ENCODE measurements at regions not wholly inside any gene's neighbourhood (a gene's known extent, or its start where the extent isn't known, plus 50 kb on each side); places are given as distances from the start of the nearest gene placed in this dataset.

GRCh38 chr13:61765940-61766666 is 350.5 kb upstream of the PCDH20 start:
- no peaks in the 10 kb centered on the region for H4K20me1 ChIP-seq (ENCODE audit: insufficient read depth, low read length)

GRCh38 chr13:61765181-61765742 is 349.6 kb upstream of the PCDH20 start:
- H3K4me2 ChIP-seq (ENCODE audit: low read depth, low read length), result no peak overlapping the region
- no peaks in the 10 kb centered on the region for H4K20me1 ChIP-seq (ENCODE audit: insufficient read depth, low read length)
- no peaks in the 10 kb centered on the region for H3K9me2 ChIP-seq (replicated peaks; ENCODE audit: insufficient read depth, low read length)
- DNase-seq, result no peak
- H3K36me3 ChIP-seq (replicated peaks; ENCODE audit: insufficient read depth, low read length), result no peaks in the 10 kb centered on the region
- no peaks in the 10 kb centered on the region for H3K4me1 ChIP-seq (ENCODE audit: low read length)
- no peak overlapping the region for H3K4me3 ChIP-seq (ENCODE audit: low read length)
- TF ChIP-seq EZH2 (optimal IDR thresholded peaks at IDR 0.05; ENCODE audit: low read depth, low read length), result no peak
- no peak for TF ChIP-seq EZH2phosphoT487 (IDR thresholded peaks at IDR 0.05; ENCODE audit: low read length)
- TF ChIP-seq CTCF (IDR thresholded peaks at IDR 0.05; ENCODE audit: low read length), result no peak
- no peaks in the 10 kb centered on the region for H3K9me3 ChIP-seq (replicated peaks; ENCODE audit: insufficient read depth, low read length)
- no peaks in the 10 kb centered on the region for H3F3A ChIP-seq (ENCODE audit: insufficient read depth, low read length)
- no peak overlapping the region for H3K27ac ChIP-seq (ENCODE audit: low read length)
- no peaks in the 10 kb centered on the region for H3K79me2 ChIP-seq (ENCODE audit: low read length)
- H3K9ac ChIP-seq (ENCODE audit: low read length), result no peak overlapping the region
- no peaks in the 10 kb centered on the region for H3K27me3 ChIP-seq (replicated peaks; ENCODE audit: insufficient read depth, low read length)
- no peak overlapping the region for H2AFZ ChIP-seq (ENCODE audit: low read length)

More at GRCh38 chr13:61765940-61766666, 350.5 kb upstream of the PCDH20 start:
- Histone ChIP-seq H3F3A (ENCODE audit: insufficient read depth, low read length) (no peaks in the 10 kb centered on the region), H3K27ac (ENCODE audit: low read length) (no peak overlapping the region), H3K9me3 (replicated peaks; ENCODE audit: insufficient read depth, low read length) (no peaks in the 10 kb centered on the region), H3K9me2 (replicated peaks; ENCODE audit: insufficient read depth, low read length) (no peaks in the 10 kb centered on the region), H3K4me3 (ENCODE audit: low read length) (no peak overlapping the region), H2AFZ (ENCODE audit: low read length) (no peak overlapping the region), H3K27me3 (replicated peaks; ENCODE audit: insufficient read depth, low read length) (no peaks in the 10 kb centered on the region), H3K4me2 (ENCODE audit: low read depth, low read length) (no peak overlapping the region), H3K4me1 (ENCODE audit: low read length) (no peaks in the 10 kb centered on the region), H3K9ac (ENCODE audit: low read length) (no peak overlapping the region), H3K79me2 (ENCODE audit: low read length) (no peaks in the 10 kb centered on the region), H3K36me3 (replicated peaks; ENCODE audit: insufficient read depth, low read length) (no peaks in the 10 kb centered on the region)
- TF ChIP-seq EZH2phosphoT487 (IDR thresholded peaks at IDR 0.05; ENCODE audit: low read length) (no peak), EZH2 (optimal IDR thresholded peaks at IDR 0.05; ENCODE audit: low read depth, low read length) (no peak), CTCF (IDR thresholded peaks at IDR 0.05; ENCODE audit: low read length) (no peak)
- DNase-seq, result no peak

DNA sequence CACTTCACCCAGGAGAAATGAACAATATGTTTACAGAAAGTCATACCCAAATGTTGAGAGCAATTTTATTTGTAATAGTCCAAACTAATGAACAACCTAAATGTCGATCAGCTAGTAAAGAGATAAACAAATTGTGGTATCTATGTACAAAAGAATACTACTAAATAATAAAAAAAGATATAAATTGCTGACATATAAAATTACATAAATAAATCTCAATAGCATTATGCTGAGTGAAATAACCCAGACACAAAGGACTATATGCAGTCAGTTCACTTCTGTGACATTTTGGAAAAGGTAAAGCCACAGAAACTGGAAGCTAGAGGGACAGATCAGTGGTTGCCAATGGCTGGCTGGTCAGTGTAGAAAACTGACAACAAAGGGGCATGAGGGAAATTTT is 346.0 kb upstream of the PCDH20 start:
- Histone ChIP-seq H2AFZ (ENCODE audit: low read length) (no peak overlapping the region), H3K27me3 (replicated peaks; ENCODE audit: insufficient read depth, low read length) (no peaks in the 10 kb centered on the region), H3K9ac (ENCODE audit: low read length) (no peak overlapping the region), H3K36me3 (replicated peaks; ENCODE audit: insufficient read depth, low read length) (no peaks in the 10 kb centered on the region), H3F3A (ENCODE audit: insufficient read depth, low read length) (no peaks in the 10 kb centered on the region), H3K4me2 (ENCODE audit: low read depth, low read length) (no peak overlapping the region), H3K27ac (ENCODE audit: low read length) (no peak overlapping the region), H3K4me1 (ENCODE audit: low read length) (no peaks in the 10 kb centered on the region), H3K9me3 (replicated peaks; ENCODE audit: insufficient read depth, low read length) (no peaks in the 10 kb centered on the region), H3K9me2 (replicated peaks; ENCODE audit: insufficient read depth, low read length) (no peaks in the 10 kb centered on the region), H3K4me3 (ENCODE audit: low read length) (no peak overlapping the region), H3K79me2 (ENCODE audit: low read length) (no peaks in the 10 kb centered on the region), H4K20me1 (ENCODE audit: insufficient read depth, low read length) (no peaks in the 10 kb centered on the region)
- TF ChIP-seq EZH2 (optimal IDR thresholded peaks at IDR 0.05; ENCODE audit: low read depth, low read length) (no peak), EZH2phosphoT487 (IDR thresholded peaks at IDR 0.05; ENCODE audit: low read length) (no peak), CTCF (IDR thresholded peaks at IDR 0.05; ENCODE audit: low read length) (no peak)
- no peak for DNase-seq

All from MM.1S (cell line).